Neuron (in vitro differentiated cells): ENCODE measurements at regions not wholly inside any gene's neighbourhood (a gene's known extent, or its start where the extent isn't known, plus 50 kb on each side); places are given as distances from the start of the nearest gene placed in this dataset.

ENCODE experiments used
- H2AFZ ChIP-seq: one replicate; pipeline ENCODE4 v1.6.1; 2013; ENCODE audit warnings: low read depth, mild to moderate bottlenecking, inconsistent platforms, low read length, moderate library complexity
- H3K27me3 ChIP-seq: one replicate; pipeline ENCODE4 v1.6.1; 2013; ENCODE audit warnings: low read length; ENCODE audit not compliant: insufficient read depth
- H3K36me3 ChIP-seq: one replicate; pipeline ENCODE4 v1.6.1; 2013; ENCODE audit warnings: low read length; ENCODE audit not compliant: insufficient read depth
- H3K4me1 ChIP-seq: one replicate; pipeline ENCODE4 v1.6.1; 2013; ENCODE audit warnings: low read length; ENCODE audit not compliant: insufficient read depth
- H3K4me3 ChIP-seq: 2 replicates; pipeline ENCODE4 v1.5.1; 2013; ENCODE audit warnings: mild to moderate bottlenecking, low read length, moderate library complexity
- H3K9me3 ChIP-seq: one replicate; pipeline ENCODE4 v1.6.1; 2013; ENCODE audit warnings: low read length

DNA sequence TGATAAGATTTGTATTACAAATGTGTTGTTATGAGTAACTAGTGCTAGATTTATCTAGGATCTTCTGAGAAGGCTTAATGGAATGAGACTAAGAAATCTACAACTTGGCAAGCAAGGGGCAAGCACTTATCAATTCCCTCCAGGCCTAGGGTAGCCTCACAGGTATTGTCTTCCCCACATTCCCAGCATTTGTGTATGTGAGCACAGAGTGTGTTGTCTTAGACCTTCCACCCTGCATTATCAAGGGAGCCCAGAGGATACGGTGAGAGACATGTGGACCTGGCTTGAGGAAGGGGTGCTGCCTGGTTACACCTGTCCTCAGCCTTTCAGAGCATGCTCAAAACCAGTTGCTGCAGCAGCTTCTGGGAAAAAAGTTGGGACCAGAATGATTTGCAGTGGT is 327.2 kb downstream of the MRPL39 start:
- Histone ChIP-seq H3K4me3 (no peak overlapping the region), H3K36me3 (no peaks in the 10 kb centered on the region), H2AFZ (no peak overlapping the region), H3K27me3 (no peaks in the 10 kb centered on the region), H3K4me1 (no peaks in the 10 kb centered on the region), H3K9me3 (no peaks in the 10 kb centered on the region)

DNA sequence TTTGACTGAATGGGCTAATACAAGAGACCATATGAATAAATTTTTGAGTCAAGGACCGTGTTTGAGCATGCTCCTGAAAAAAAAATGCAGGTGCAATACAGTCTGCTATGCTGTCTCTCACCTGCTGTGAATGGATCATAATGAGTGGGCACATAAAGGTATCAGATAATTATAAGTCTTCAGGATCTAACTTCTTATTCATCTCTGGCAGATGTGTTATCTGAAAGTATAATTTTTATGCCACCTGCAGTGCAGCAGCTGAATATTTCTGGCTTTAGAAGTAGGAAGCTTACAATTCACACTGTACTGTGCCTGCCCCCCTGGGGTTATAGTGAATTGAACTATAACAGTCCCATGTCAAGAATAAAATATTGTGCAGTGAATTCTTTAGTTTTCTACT is 333.3 kb downstream of the MRPL39 start:
- H3K27me3 ChIP-seq = no peaks in the 10 kb centered on the region
- H3K4me1 ChIP-seq = no peaks in the 10 kb centered on the region
- no peaks in the 10 kb centered on the region for H3K36me3 ChIP-seq
- no peak overlapping the region for H2AFZ ChIP-seq
- no peak overlapping the region for H3K4me3 ChIP-seq
- H3K9me3 ChIP-seq = no peaks in the 10 kb centered on the region

DNA sequence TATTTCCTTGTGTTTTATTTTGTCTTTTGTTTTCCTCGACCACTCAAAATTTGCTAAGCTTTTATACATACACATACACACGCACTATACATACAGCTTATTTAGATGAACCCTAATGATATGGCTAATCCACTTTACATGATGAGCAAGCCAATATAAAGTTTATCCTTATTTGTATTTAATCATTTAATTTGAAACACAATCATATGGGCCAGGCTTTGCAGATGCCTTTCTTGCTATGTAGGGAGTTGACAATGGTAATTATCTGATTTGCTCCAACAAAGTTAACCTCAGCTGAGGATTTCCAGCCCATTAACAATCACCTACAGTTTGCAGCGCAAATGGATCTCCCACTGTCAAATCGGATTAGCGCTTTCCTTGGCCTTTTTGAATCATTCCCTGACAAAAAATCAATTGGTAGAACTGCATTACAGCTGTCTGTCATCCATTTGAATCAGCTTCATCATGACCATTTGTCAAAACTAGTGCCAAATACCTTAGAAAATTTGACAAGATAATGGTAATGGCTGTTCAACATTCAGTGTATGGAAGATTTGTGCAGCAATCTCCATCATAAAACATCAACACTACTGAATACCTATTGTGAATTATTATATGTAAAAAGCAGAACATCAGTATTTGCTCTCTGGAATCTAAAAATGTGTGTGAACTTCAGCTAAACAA is 352.6 kb downstream of the MRPL39 start:
- Histone ChIP-seq H3K4me1 (no peaks in the 10 kb centered on the region), H3K36me3 (no peaks in the 10 kb centered on the region), H2AFZ (no peak overlapping the region), H3K4me3 (no peak overlapping the region), H3K27me3 (no peaks in the 10 kb centered on the region), H3K9me3 (no peaks in the 10 kb centered on the region)

DNA sequence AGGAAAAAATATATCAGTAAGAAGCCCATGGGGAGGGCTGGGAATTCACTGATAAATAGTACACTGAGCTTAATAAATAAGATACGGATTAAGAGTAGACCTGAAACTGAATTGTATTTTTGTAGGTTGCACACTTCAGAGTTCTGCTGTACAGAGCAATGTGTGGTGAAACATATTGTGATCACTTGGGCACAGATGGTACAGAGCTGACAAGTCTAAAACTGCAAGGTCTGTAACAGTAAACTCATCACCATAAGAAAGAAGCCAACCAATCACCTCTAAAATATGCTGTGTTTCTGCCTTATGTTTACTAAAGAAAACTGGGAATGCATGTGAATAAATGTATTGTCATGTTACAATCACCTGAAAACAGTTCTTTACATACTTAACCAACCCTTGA is 360.7 kb downstream of the MRPL39 start:
- no peak overlapping the region for H3K4me3 ChIP-seq

DNA sequence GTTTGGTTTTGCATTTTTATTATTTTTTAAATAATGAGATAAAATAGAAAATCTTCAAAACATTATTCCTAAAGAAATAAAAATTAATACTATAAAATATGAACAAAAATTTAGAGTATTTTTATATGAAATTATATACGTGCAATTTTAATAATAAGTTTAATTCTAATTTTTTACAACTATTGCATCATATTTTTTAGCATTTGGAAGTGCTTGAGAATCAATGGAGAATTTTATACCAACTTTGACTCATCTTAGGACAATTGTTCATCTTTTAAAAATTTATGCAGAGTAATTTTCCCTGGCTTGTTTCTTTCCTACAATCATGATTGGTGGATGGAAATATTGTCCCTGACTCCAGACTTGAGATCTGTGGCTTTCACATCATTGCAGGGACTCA is 362.5 kb downstream of the MRPL39 start:
- Histone ChIP-seq H3K4me3 (no peak overlapping the region), H3K27me3 (no peaks in the 10 kb centered on the region), H3K4me1 (no peaks in the 10 kb centered on the region), H3K36me3 (no peaks in the 10 kb centered on the region), H2AFZ (no peak overlapping the region), H3K9me3 (no peaks in the 10 kb centered on the region)

More for the DNA sequence above, 360.7 kb downstream of the MRPL39 start:
- no peaks in the 10 kb centered on the region for H3K27me3 ChIP-seq
- no peak overlapping the region for H2AFZ ChIP-seq
- H3K9me3 ChIP-seq = no peaks in the 10 kb centered on the region
- H3K36me3 ChIP-seq = no peaks in the 10 kb centered on the region
- H3K4me1 ChIP-seq = no peaks in the 10 kb centered on the region

DNA sequence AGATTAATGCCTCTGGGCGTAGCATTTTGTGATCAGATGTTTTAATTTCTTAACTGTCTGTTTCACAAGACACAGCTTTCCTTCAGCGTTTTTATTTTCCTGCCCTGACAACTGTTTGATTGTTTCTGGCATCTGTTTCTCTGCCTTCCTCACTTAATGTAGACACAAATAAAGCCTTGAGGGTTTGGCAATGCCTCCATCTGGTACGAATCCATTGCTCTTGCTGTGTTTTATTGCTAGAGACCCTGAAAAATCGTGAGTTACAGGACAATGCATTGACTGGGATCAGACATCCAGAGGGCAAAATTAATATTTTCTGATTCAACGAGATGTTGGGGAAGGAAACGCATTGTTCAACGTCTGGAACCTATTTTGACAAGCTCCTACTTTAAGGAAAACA is 363.5 kb downstream of the MRPL39 start:
- Histone ChIP-seq H3K36me3 (no peaks in the 10 kb centered on the region), H3K27me3 (no peaks in the 10 kb centered on the region), H3K9me3 (no peaks in the 10 kb centered on the region), H2AFZ (no peak overlapping the region), H3K4me3 (no peak overlapping the region), H3K4me1 (no peaks in the 10 kb centered on the region)

DNA sequence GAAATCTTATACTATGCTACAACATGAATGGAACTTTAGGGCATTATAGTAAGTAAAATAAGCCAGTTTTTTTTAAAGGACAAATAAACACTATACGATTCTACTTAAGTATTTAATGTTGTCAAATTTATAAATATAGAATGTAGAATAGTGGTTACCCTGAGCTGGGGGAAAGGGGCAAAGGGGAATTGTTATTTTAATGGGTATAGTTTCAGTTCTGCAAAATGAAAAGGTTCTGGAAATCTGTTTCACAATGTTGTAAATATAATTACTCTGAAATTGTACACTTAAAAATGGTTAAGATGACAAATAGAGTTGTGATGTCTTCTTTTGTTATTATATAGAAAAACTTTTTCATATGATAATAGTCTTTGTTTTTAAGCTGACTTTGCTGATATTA is 366.3 kb downstream of the MRPL39 start:
- Histone ChIP-seq H3K27me3 (no peaks in the 10 kb centered on the region), H2AFZ (no peak overlapping the region), H3K9me3 (no peaks in the 10 kb centered on the region), H3K36me3 (no peaks in the 10 kb centered on the region), H3K4me3 (no peak overlapping the region), H3K4me1 (no peaks in the 10 kb centered on the region)

DNA sequence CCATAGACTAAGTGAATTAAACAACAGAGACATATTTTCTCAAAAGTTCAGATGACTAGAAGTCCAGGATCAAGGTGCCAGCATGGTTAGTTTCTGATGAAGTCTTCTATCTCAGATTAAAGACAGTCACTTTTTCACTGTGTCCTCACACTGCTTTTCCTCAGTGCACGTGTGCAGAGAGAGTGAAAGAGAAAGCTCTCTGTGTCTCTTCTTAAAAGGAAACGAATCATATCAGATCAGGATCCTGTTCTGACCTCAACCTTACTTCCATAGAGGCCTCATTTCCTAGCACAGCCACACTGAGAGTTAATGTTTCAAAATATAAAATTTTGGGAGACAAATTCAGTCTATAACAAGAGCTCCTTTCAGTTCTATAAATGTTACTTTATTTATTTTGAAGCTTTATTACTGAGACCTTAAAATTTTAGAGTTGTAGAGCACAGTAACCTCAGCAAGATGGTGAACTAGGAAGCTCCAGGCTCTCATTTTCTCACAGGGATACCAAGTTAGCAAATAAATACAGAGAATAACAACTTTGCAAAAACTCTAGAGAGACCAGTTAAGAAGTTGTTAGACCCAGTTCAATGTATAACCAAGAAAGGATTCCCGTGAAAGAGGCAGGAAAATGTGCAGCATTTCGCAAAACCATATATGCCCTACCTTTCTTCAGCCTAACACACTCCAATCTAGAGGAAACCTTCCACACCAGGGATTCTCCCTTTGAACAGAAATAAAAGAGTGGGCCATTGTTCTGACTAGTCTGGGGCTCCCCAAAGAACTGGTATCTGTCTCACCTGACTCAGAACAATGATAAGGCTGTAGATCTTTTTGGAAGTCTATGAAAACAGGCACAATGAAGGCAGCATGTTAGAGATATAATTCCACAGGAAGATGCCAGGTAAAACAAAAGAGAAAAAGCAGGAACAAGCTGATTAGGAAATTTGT is 372.2 kb downstream of the MRPL39 start:
- no peak overlapping the region for H3K4me3 ChIP-seq
- no peaks in the 10 kb centered on the region for H3K4me1 ChIP-seq
- H2AFZ ChIP-seq = no peak overlapping the region
- H3K27me3 ChIP-seq = no peaks in the 10 kb centered on the region
- H3K36me3 ChIP-seq = no peaks in the 10 kb centered on the region
- H3K9me3 ChIP-seq = no peaks in the 10 kb centered on the region

DNA sequence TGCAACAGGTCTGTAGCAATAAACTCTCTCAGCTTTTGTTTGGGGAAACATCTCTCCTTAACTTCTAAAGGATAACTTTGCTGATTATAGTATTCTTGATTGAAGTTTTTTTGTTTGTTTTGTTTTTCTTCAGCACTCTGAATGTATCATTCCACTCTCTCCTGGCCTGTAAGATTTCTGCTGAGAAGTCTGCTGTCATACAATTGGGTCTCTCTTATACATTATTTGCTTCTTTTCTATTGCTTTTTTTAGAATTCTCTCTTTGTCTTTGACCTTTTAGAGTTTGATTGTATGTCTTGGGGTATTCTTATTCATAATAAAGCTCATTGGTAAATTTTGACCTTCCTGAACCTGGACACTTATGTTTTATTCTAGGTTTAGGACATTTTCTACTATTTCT is 386.3 kb downstream of the MRPL39 start:
- H3K4me3 ChIP-seq = no peak overlapping the region
- no peaks in the 10 kb centered on the region for H3K4me1 ChIP-seq
- H2AFZ ChIP-seq = no peak overlapping the region
- H3K9me3 ChIP-seq = no peaks in the 10 kb centered on the region
- H3K27me3 ChIP-seq = no peaks in the 10 kb centered on the region
- no peaks in the 10 kb centered on the region for H3K36me3 ChIP-seq

DNA sequence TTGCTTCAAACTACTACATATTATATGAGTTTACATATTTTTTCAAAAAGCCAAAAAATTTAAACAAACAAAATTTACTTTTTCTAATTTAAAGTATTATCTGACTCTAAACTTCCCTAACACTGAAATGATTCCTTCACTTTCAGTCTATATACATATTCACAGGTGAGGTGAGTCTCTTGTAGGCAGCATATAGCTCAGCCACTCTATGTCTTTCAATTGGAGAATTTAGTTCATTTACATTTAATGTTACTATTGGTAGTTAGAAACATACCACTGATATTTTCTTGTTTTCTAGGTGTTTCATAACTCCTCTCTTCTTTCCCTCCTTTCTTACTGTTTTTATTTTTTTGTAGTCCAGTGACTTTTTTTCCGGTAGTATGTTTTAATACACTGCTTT is 387.1 kb downstream of the MRPL39 start:
- H3K36me3 ChIP-seq = no peaks in the 10 kb centered on the region
- H3K27me3 ChIP-seq = no peaks in the 10 kb centered on the region
- H3K4me3 ChIP-seq = no peak overlapping the region
- H3K4me1 ChIP-seq = no peaks in the 10 kb centered on the region
- H3K9me3 ChIP-seq = no peaks in the 10 kb centered on the region
- no peak overlapping the region for H2AFZ ChIP-seq

DNA sequence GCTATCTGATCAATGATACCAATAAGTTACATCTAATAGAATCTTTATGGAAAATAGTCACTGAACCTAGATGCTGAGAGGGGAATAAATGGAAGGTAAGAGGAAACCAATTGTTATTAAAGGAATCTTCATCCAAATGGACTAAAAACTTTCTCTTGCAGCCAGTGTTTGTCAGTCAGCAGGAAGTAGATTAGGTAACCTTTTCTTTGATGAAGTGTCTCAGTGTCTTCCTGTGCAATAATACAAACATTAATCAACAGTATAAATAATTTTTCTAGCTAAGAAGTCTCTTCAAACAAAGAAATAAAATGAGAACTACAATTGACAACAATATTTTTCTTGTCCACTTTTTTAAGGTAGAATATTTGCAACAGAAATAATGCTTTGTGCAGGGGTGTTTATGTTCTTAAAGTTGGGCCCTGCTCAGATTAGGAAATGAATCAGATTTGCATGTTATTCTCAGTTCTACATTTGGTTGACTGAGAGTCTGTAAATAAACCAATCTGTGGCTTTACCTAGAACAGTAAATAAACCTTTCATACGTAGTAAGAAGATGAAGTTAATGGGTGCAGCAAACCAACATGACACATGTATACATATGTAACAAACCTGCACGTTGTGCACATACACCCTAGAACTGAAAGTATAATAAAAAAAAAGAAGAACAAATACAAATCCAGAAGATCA is 391.4 kb downstream of the MRPL39 start:
- no peaks in the 10 kb centered on the region for H3K9me3 ChIP-seq

DNA sequence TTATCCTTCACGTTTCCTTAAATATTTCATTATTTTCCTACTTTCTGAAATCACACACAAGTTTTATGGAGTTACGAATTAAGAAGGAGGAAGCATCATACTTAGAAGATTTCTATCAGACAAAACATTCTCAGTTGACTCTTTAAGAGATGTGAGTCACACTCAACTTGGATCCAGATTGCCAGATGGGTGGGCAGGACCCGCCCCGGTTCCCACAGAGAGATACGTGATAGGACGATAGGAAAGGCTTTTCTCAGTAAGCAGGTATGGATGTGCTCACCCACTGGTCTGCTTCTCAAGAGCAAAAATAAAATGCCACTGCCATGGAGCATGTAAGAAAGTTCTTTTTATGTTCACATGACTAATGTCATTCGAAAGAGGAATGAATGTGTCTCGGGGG is 392.6 kb downstream of the MRPL39 start:
- Histone ChIP-seq H3K4me3 (no peak overlapping the region), H2AFZ (no peak overlapping the region), H3K4me1 (no peaks in the 10 kb centered on the region), H3K27me3 (no peaks in the 10 kb centered on the region), H3K36me3 (no peaks in the 10 kb centered on the region), H3K9me3 (no peaks in the 10 kb centered on the region)

More for the DNA sequence above, 391.4 kb downstream of the MRPL39 start:
- Histone ChIP-seq H3K4me1 (no peaks in the 10 kb centered on the region), H3K27me3 (no peaks in the 10 kb centered on the region), H2AFZ (no peak overlapping the region), H3K4me3 (no peak overlapping the region), H3K36me3 (no peaks in the 10 kb centered on the region)

DNA sequence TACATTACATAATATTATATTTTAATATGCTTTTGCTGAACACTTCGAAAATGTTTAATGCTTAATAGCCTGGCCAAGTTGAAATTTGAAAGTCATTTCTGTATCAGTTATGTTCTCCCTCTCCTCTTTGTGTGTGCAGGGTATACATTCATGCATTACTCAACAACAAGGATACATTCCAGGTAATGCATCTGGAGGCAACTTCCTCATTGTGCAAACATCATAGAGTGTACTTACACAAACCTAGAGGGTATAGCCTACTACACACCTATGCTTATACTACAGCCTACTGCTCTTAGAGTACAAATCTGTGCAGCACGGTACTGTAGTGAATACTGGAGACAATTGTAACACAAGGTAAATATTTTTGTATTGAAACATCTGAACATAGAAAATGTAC is 407.3 kb downstream of the MRPL39 start:
- Histone ChIP-seq H3K27me3 (no peaks in the 10 kb centered on the region), H3K4me1 (no peaks in the 10 kb centered on the region), H3K36me3 (no peaks in the 10 kb centered on the region), H3K9me3 (no peaks in the 10 kb centered on the region), H2AFZ (no peak overlapping the region), H3K4me3 (no peak overlapping the region)
